Hepatocyte (in vitro differentiated cells): ENCODE measurements at regions not wholly inside any gene's neighbourhood (a gene's known extent, or its start where the extent isn't known, plus 50 kb on each side); places are given as distances from the start of the nearest gene placed in this dataset.

ENCODE experiments used
- DNase-seq: peaks from one replicate; pipeline ENCODE4 v3.0.0-alpha.2; 2016; ENCODE audit warnings: low spot score
- H2AFZ ChIP-seq: fragments of 200-600 bp; sonication (generic); 2 replicates; pipeline ENCODE4 v1.6.0; 2016; ENCODE audit warnings: antibody characterized with exemption, mild to moderate bottlenecking
- H3K27ac ChIP-seq: fragments of 200-600 bp; sonication (generic); 2 replicates; pipeline ENCODE4 v1.5.1; 2016; ENCODE audit warnings: mild to moderate bottlenecking
- H3K27me3 ChIP-seq: fragments of 200-600 bp; sonication (generic); 2 replicates; pipeline ENCODE4 v1.6.1; 2016
- H3K36me3 ChIP-seq: fragments of 200-600 bp; sonication (generic); replicated peaks from 2 replicates; pipeline ENCODE4 v1.5.1; 2016; ENCODE audit warnings: low read depth; ENCODE audit not compliant: insufficient read depth
- H3K4me1 ChIP-seq: fragments of 200-600 bp; sonication (generic); 2 replicates; pipeline ENCODE4 v1.5.1; 2016; ENCODE audit warnings: mild to moderate bottlenecking, moderate library complexity; ENCODE audit not compliant: insufficient read depth
- H3K4me2 ChIP-seq: fragments of 200-600 bp; sonication (generic); 2 replicates; pipeline ENCODE4 v1.6.0; 2016
- H3K4me3 ChIP-seq: fragments of 200-600 bp; sonication (generic); 2 replicates; pipeline ENCODE4 v1.5.1; 2016; ENCODE audit warnings: mild to moderate bottlenecking
- H3K79me2 ChIP-seq: fragments of 200-600 bp; sonication (generic); 2 replicates; pipeline ENCODE4 v1.6.0; 2017; ENCODE audit warnings: mild to moderate bottlenecking
- H3K9me2 ChIP-seq: fragments of 200-600 bp; sonication (generic); replicated peaks from 2 replicates; pipeline ENCODE4 v1.6.0; 2017; ENCODE audit warnings: mild to moderate bottlenecking; ENCODE audit not compliant: insufficient read depth
- H3K9me3 ChIP-seq: fragments of 200-600 bp; sonication (generic); 2 replicates; pipeline ENCODE4 v1.5.1; 2016; ENCODE audit warnings: low read depth, mild to moderate bottlenecking
- H4K20me1 ChIP-seq: fragments of 200-600 bp; sonication (generic); 2 replicates; pipeline ENCODE4 v1.6.0; 2016; ENCODE audit warnings: mild to moderate bottlenecking; ENCODE audit not compliant: insufficient read depth, poor library complexity, severe bottlenecking
- EZH2 ChIP-seq: fragments of 200-600 bp; sonication (generic); IDR thresholded peaks from 2 replicates; pipeline ENCODE4 v1.6.1; 2016; ENCODE audit warnings: antibody characterized with exemption, mild to moderate bottlenecking, borderline replicate concordance
- EZH2phosphoT487 ChIP-seq: fragments of 200-600 bp; sonication (generic); IDR thresholded peaks from one replicate; pipeline ENCODE4 v1.6.1; 2018; ENCODE audit warnings: antibody characterized with exemption, mild to moderate bottlenecking, low read depth, moderate library complexity; ENCODE audit not compliant: unreplicated experiment, severe bottlenecking
- WGBS: methylation state at CpG from one replicate; pipeline ENCODE4 v1.1.6; 2016; ENCODE audit warnings: low lambda C conversion rate; ENCODE audit errors: missing lambda C conversion rate; 5-methylcytosine and 5-hydroxymethylcytosine counted together
- TF ChIP-seq, protein P1 (sequence below): fragments of 200-600 bp; sonication (generic); IDR thresholded peaks from 2 replicates; pipeline ENCODE4 v1.5.1; 2016; ENCODE audit warnings: antibody characterized with exemption, mild to moderate bottlenecking; ENCODE audit not compliant: poor library complexity

DNA sequence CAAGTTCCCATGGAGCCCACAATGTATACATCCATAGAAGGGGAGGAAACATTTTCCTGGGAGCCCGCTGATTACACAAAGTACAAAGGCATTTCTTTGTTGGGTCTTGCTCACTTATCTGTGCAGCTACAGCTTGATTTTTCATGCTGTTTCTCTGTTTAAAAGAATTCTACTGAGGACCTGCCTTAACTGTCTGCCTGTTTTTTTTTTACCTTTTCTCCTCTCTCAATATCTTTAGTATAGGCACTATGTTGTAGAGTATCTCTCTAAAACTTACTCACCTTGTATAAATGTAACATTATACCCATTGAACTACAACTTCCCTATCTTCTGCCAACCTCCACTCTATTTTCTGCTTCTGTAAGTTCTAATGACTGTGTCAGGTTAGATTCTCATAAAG is 494.6 kb upstream of the EPHA5 start:
- H3K4me2 ChIP-seq = no peak overlapping the region
- no peak overlapping the region for H3K27ac ChIP-seq
- no peaks in the 10 kb centered on the region for H3K79me2 ChIP-seq
- no peaks in the 10 kb centered on the region for H3K4me1 ChIP-seq
- H3K4me3 ChIP-seq = no peak overlapping the region
- no peaks in the 10 kb centered on the region for H3K9me3 ChIP-seq
- no peaks in the 10 kb centered on the region for H3K27me3 ChIP-seq
- DNase-seq = no peak
- no peak overlapping the region for H2AFZ ChIP-seq
- no peaks in the 10 kb centered on the region for H3K9me2 ChIP-seq
- 47% methylated on average over 1 of the region's 1 CpG for WGBS
- TF ChIP-seq EZH2phosphoT487 (no peak), EZH2 (no peak)
- TF ChIP-seq, protein P1, sequence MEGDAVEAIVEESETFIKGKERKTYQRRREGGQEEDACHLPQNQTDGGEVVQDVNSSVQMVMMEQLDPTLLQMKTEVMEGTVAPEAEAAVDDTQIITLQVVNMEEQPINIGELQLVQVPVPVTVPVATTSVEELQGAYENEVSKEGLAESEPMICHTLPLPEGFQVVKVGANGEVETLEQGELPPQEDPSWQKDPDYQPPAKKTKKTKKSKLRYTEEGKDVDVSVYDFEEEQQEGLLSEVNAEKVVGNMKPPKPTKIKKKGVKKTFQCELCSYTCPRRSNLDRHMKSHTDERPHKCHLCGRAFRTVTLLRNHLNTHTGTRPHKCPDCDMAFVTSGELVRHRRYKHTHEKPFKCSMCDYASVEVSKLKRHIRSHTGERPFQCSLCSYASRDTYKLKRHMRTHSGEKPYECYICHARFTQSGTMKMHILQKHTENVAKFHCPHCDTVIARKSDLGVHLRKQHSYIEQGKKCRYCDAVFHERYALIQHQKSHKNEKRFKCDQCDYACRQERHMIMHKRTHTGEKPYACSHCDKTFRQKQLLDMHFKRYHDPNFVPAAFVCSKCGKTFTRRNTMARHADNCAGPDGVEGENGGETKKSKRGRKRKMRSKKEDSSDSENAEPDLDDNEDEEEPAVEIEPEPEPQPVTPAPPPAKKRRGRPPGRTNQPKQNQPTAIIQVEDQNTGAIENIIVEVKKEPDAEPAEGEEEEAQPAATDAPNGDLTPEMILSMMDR = no peak
- H3K36me3 ChIP-seq = no peaks in the 10 kb centered on the region
- no peaks in the 10 kb centered on the region for H4K20me1 ChIP-seq

DNA sequence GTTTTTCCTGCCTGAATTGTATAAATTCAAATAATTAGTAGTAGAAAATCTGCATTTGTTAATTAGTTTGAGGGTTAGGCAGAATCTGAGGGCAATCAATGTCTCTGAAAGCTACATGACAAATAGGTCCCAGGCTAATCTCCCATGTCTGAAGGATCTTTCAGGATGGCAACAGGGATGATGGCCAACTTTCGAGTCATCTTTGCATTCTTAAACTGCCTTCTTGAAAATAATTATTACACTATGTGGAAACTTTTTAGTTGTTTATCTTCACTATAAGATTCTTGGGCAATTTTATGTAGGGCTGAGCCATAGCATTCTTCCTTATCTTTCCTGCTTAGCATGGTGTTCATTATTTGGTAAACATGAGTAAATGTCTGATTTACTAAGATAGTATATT is 490.3 kb upstream of the EPHA5 start:
- H3K9me2 ChIP-seq = no peaks in the 10 kb centered on the region
- H3K79me2 ChIP-seq = no peaks in the 10 kb centered on the region
- H4K20me1 ChIP-seq = no peaks in the 10 kb centered on the region
- no peaks in the 10 kb centered on the region for H3K36me3 ChIP-seq
- H3K4me3 ChIP-seq = no peak overlapping the region
- H3K9me3 ChIP-seq = no peaks in the 10 kb centered on the region
- H3K27me3 ChIP-seq = no peaks in the 10 kb centered on the region
- H3K4me1 ChIP-seq = no peaks in the 10 kb centered on the region
- DNase-seq = no peak
- TF ChIP-seq EZH2phosphoT487 = no peak
- TF ChIP-seq, protein P1 = no peak
- TF ChIP-seq EZH2 = no peak
- H2AFZ ChIP-seq = no peak overlapping the region
- WGBS = 90% methylated on average over 1 of the region's 1 CpG
- no peak overlapping the region for H3K27ac ChIP-seq
- no peak overlapping the region for H3K4me2 ChIP-seq

DNA sequence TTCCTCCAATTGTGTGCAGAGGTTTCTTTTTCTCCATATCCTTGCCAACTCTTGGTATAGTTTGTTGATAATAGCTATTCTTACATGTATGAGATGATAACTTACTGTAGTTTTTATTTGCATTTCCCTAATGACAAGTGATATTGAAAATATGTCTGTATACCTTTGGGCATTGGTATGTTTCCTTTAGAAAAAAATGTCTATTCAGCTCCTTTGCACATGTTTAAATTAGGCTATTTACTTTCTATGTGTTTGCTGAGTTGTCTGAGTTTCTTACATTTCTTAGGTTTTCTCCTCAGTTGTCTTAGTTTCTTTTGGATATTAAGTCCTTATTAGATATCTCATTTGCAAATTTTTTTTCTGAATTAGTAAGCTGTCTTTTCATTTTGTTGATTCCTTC is 487.3 kb upstream of the EPHA5 start:
- Histone ChIP-seq H4K20me1 (no peaks in the 10 kb centered on the region), H3K4me2 (no peak overlapping the region), H3K27ac (no peak overlapping the region), H3K79me2 (no peaks in the 10 kb centered on the region), H2AFZ (no peak overlapping the region), H3K9me3 (no peaks in the 10 kb centered on the region), H3K9me2 (no peaks in the 10 kb centered on the region), H3K27me3 (no peaks in the 10 kb centered on the region), H3K4me1 (no peaks in the 10 kb centered on the region), H3K4me3 (no peak overlapping the region), H3K36me3 (no peaks in the 10 kb centered on the region)
- DNase-seq = no peak
- TF ChIP-seq EZH2phosphoT487 = no peak
- no peak for TF ChIP-seq EZH2
- TF ChIP-seq, protein P1 = no peak

DNA sequence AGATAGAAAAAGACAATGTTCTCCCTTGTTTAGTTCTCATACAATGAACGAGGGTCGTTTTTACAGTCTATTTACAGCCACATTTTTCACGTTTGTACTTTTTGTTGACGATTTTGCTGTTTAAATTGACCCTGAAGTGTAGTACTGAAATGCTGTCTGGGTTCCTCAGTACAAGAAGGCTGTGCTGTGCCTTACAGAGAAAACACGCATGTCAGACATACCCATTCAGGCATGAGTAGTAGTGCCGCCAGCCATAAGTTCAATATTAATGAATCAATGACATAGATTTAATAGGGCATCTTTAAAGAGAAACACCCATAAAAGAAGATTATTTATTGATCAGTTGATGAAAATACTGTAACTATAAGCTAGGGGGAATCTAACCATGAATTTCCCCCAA is 459.8 kb upstream of the EPHA5 start:
- Histone ChIP-seq H2AFZ (no peak overlapping the region), H3K4me2 (no peak overlapping the region), H3K27ac (no peak overlapping the region), H4K20me1 (no peaks in the 10 kb centered on the region), H3K36me3 (no peaks in the 10 kb centered on the region), H3K9me2 (no peaks in the 10 kb centered on the region), H3K4me1 (no peaks in the 10 kb centered on the region), H3K4me3 (no peak overlapping the region), H3K79me2 (no peaks in the 10 kb centered on the region), H3K27me3 (no peaks in the 10 kb centered on the region), H3K9me3 (no peaks in the 10 kb centered on the region)
- TF ChIP-seq EZH2phosphoT487 = no peak
- TF ChIP-seq EZH2 = no peak
- TF ChIP-seq, protein P1 = no peak
- DNase-seq = no peak
- WGBS = 85% methylated on average over 6 of the region's 6 CpGs
